VCaP (cell line): ENCODE measurements at regions not wholly inside any gene's neighbourhood (a gene's known extent, or its start where the extent isn't known, plus 50 kb on each side); places are given as distances from the start of the nearest gene placed in this dataset.

ENCODE experiments used
- H3K27ac ChIP-seq: fragments of 450-650 bp; 2 replicates; pipeline ENCODE4 v1.5.1; 2017
- TF ChIP-seq, protein P1 (sequence below): fragments of 450-650 bp; conservative IDR thresholded peaks from 2 replicates; pipeline ENCODE4 v1.5.1; 2017; ENCODE audit warnings: mild to moderate bottlenecking, moderate library complexity

DNA sequence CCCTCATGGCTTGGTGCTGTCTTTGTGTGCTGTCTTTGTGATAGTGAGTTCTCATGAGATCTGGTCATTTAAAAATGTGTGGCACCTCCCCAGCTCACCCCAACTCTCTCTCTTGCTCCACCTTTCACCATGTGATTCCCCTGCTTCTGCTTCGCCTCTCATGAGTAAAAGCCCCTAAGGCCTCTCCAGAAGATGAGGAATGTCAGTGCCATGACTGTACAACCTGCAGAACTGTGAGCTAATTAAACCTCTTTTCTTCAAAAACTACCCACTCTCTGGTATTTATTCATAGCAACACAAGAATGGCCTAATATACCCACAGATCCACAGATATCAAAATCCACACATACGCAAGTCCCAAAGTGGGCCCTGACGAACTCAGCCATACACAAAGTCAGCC is 88.9 kb upstream of the PPP2R5A start:
- TF ChIP-seq, protein P1, sequence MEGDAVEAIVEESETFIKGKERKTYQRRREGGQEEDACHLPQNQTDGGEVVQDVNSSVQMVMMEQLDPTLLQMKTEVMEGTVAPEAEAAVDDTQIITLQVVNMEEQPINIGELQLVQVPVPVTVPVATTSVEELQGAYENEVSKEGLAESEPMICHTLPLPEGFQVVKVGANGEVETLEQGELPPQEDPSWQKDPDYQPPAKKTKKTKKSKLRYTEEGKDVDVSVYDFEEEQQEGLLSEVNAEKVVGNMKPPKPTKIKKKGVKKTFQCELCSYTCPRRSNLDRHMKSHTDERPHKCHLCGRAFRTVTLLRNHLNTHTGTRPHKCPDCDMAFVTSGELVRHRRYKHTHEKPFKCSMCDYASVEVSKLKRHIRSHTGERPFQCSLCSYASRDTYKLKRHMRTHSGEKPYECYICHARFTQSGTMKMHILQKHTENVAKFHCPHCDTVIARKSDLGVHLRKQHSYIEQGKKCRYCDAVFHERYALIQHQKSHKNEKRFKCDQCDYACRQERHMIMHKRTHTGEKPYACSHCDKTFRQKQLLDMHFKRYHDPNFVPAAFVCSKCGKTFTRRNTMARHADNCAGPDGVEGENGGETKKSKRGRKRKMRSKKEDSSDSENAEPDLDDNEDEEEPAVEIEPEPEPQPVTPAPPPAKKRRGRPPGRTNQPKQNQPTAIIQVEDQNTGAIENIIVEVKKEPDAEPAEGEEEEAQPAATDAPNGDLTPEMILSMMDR = no peak
- H3K27ac ChIP-seq = no peak overlapping the region

DNA sequence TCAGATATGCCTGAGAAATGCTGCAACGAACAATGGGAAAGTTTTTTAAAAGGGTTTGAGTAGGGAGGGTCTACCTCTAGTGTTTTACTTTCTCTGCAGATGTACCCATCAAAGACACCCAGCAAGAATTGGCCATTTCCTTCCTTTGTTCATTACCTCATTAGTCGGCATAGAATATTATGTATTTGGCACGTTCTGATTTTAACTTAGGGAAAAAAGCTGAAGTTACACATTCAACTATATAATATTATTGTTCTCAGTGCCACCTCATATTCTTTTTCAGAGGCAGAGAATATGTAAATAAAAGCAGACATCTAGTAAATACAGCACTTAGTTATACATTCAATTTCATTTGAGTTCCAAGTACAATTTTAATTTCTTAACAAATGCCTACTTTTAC is 83.7 kb upstream of the PPP2R5A start:
- TF ChIP-seq, protein P1 = no peak

DNA sequence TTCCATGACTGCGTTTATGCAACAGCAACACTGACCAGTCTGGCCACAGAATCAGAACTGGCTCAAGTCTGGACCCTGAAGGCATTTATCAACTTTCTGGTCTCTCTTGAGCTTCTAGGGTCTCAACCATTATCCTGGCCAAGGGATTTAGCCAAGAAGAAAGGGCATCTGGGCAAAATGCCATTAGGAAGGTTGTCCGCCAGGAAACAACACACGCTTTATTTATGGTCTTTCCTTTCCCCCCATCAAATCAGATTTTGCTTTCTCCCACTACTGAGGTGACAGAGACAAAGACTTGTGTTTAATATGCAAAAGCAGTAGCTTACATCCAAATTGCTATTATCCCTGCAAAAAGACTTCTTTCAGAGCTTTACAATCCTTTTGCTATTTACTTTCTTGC is 81.6 kb upstream of the PPP2R5A start:
- TF ChIP-seq, protein P1 = no peak
- H3K27ac ChIP-seq = no peak overlapping the region

More for the DNA sequence above, 83.7 kb upstream of the PPP2R5A start:
- H3K27ac ChIP-seq = no peak overlapping the region

DNA sequence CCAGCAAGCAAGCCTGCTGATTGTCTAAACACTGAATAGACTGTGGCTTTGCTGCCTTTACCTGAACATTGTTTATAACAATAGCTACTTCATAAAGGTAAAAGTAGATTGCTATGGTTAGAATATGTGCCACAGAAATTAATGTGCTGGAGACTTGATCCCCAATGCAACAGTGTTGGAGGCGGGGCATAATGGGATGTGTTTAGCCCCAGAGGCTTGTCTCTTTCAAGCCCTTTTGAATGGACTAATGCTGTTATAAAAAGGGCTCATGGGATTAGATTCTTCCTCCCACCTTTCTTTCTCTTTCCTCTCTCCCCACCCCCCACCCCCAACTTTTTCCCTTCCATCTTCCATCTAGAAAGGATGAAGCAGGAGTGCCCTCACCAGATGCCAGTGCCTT is 80.2 kb upstream of the PPP2R5A start:
- H3K27ac ChIP-seq = no peak overlapping the region
- TF ChIP-seq, protein P1 = no peak

DNA sequence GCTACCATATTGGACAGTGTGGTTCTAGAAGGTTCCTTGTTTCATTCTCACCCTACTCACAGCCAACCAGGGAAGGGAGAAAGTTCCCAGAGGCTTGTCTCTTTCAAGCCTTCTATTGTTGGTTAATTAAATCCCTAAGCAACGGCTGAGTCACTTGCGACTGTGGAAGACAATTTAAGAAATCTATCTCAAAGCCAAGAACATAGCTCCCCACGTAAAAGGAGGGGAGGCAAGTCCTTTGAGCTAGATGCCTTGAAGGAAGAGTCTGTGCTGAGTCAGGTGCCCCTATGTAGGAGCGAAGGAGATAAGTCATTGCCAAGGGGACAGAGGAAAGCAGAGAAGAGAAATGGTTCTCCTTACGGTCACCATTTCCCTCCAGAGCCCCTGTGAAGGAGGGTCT is 79.4 kb upstream of the PPP2R5A start:
- H3K27ac ChIP-seq = no peak overlapping the region
- TF ChIP-seq, protein P1 = no peak

DNA sequence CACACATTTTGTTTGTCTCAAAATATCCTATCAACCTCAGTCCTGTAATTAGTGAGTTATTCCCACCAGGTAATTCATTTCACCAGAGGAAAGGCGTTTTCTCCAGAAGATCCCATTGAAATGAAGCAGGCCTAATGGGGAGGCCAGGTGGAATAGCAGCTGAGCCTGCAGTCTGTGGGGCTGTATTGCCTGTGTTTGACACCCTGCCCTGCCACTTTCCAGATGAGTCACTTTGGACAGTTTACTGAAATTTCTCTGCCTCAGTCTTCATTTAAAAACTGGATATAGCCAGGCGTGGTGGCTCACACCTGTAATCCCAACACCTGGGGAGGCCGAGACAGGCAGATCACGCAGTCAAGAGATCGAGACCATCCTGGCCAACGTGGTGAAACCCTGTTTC is 78.1 kb upstream of the PPP2R5A start:
- no peak overlapping the region for H3K27ac ChIP-seq
- TF ChIP-seq, protein P1 = no peak

DNA sequence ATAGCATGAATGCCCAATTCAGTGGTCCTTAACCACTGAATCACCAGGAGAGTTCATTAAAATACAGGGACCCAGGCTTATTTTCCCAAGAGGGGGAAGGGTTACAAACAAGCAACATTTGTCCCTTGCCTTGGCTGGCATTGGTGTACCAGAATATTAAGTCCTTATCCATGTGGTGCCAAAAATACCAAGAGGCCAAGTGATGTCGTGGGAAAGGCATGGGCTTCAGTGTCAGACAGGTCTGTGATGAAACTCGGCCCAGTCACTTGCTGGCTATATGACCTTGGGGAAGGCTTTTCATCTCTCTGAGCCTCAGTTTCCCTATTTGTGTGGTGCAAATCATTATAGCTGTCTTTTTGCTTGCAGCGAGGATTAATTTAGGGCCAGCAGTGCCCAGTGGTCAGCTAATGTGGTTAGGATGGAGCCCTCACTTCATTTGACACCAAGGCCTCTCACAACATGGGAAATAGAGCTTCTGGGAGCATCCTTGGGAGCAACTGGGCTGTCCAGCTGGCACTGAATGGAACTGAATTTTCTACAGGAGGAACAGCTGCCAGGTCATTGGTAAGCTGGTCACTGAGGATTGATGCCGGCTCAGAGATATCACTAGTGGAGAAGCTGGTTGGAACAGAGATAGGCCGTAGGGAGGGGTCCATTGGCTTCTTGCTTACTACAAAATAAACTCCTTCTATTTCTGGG is 77.2 kb upstream of the PPP2R5A start:
- no peak overlapping the region for H3K27ac ChIP-seq
- TF ChIP-seq, protein P1 = no peak
